HCT116 (cell line): ENCODE measurements at regions not wholly inside any gene's neighbourhood (a gene's known extent, or its start where the extent isn't known, plus 50 kb on each side); places are given as distances from the start of the nearest gene placed in this dataset.

Source experiments
- ATAC-seq: fragments of 200-7000 bp; cut with Tn5 transposase; 2 replicates; pipeline ENCODE4 v1.9.1; 2020; ENCODE audit warnings: mild to moderate bottlenecking, moderate library complexity
- BruUV-seq: library from RNA; stranded (reverse); fragments of 400-500 nt; replicated peaks from 2 replicates; lab custom pipeline; 2021; lab: Mats Ljungman, UMichigan
- CTCF ChIA-PET: fragments of 300-600 bp; sonication (Branson Sonifier 250); formaldehyde crosslinking; loops from one replicate; lab custom pipeline; 2021; ENCODE audit warnings: antibody characterized with exemption; lab: Charles Lee
- POLR2A ChIA-PET: fragments of 300-600, 350-600 bp; sonication (Branson Sonifier 250); formaldehyde crosslinking; loops from one replicate; lab custom pipeline; 2021; ENCODE audit warnings: antibody characterized with exemption; lab: Charles Lee
- RAD21 ChIA-PET, 2 experiments: fragments of 300-600 bp; sonication (Branson Sonifier 250); formaldehyde crosslinking; loops; one replicate each; lab custom pipeline; 2023; ENCODE audit warnings: low total read pairs in 2 of 2; ENCODE audit not compliant: uncharacterized antibody in 2 of 2, unreplicated experiment in 2 of 2, low non-redundant PET in 1 of 2; lab: Charles Lee
- DNase-seq: peaks from one replicate; pipeline ENCODE4 v3.0.0-alpha.2; 2010; ENCODE audit warnings: low read depth, low spot score
- H2AFZ ChIP-seq: fragments of 200-600 bp; shearing (Covaris generic), sonication (generic); 2 replicates; pipeline ENCODE4 v1.6.1; 2017; ENCODE audit warnings: low read depth, mixed run types, mixed read lengths, antibody characterized with exemption, low read length; ENCODE audit not compliant: poor library complexity, severe bottlenecking
- H3K27ac ChIP-seq: 2 replicates; pipeline ENCODE4 v1.5.1; 2012; ENCODE audit warnings: low read depth, low read length
- H3K27me3 ChIP-seq: fragments of 200-600 bp; sonication (generic); 2 replicates; pipeline ENCODE4 v1.6.1; 2016; ENCODE audit warnings: mixed run types, low read length, mixed read lengths; ENCODE audit not compliant: insufficient read depth
- H3K36me3 ChIP-seq, 2 experiments: fragments of 200-500 bp in 1 of 2; fragments of 200-600 bp in 1 of 2; sonication (Bioruptor generic) in 1 of 2; sonication (generic) in 1 of 2; 2 replicates each; pipeline versions ENCODE4 v1.5.1 to v1.6.1; 2014 to 2016; ENCODE audit warnings: low read length in 2 of 2, inconsistent platforms in 1 of 2, mixed read lengths in 1 of 2, mixed run types in 1 of 2; ENCODE audit not compliant: insufficient read depth in 2 of 2, control insufficient read depth in 1 of 2
- H3K4me1 ChIP-seq, 2 experiments: fragments of 200-600 bp in 1 of 2; sonication (generic) in 1 of 2; 2 replicates each; pipeline versions ENCODE4 v1.5.1 to v1.6.1; 2012 to 2017; ENCODE audit warnings: low read length in 2 of 2, inconsistent platforms in 1 of 2, mild to moderate bottlenecking in 1 of 2, mixed read lengths in 1 of 2, mixed run types in 1 of 2, moderate library complexity in 1 of 2; ENCODE audit not compliant: insufficient read depth in 2 of 2, control insufficient read depth in 1 of 2
- H3K4me2 ChIP-seq: fragments of 200-600 bp; sonication (generic); 2 replicates; pipeline ENCODE4 v1.6.1; 2017; ENCODE audit warnings: mixed run types, low read length, mixed read lengths
- H3K4me3 ChIP-seq, 2 experiments: fragments of 200-600 bp in 1 of 2; sonication (generic) in 1 of 2; replicated peaks in 1 of 2; 2 replicates each; pipeline ENCODE4 v1.5.1; 2011 to 2016; ENCODE audit warnings: low read length in 2 of 2, control low read depth in 1 of 2, low read depth in 1 of 2, mild to moderate bottlenecking in 1 of 2, mixed read lengths in 1 of 2, mixed run types in 1 of 2
- H3K79me2 ChIP-seq: fragments of 200-600 bp; sonication (generic); 2 replicates; pipeline ENCODE4 v1.6.1; 2017; ENCODE audit warnings: mild to moderate bottlenecking, mixed run types, low read length, moderate library complexity, mixed read lengths; ENCODE audit not compliant: insufficient read depth
- H3K9ac ChIP-seq: fragments of 200-600 bp; sonication (generic); 2 replicates; pipeline ENCODE4 v1.6.1; 2016; ENCODE audit warnings: low read length, mixed read lengths
- H3K9me2 ChIP-seq: fragments of 200-600 bp; sonication (generic), shearing (Covaris generic); 2 replicates; pipeline ENCODE4 v1.6.1; 2017; ENCODE audit warnings: mixed run types, mild to moderate bottlenecking, moderate library complexity; ENCODE audit not compliant: insufficient read depth
- H3K9me3 ChIP-seq, 2 experiments: fragments of 200-500 bp in 1 of 2; fragments of 200-600 bp in 1 of 2; sonication (Bioruptor generic) in 1 of 2; sonication (generic) in 1 of 2; 2 replicates each; pipeline ENCODE4 v1.6.1; 2014 to 2017; ENCODE audit warnings: low read length in 2 of 2, mixed read lengths in 2 of 2, inconsistent platforms in 1 of 2, low read depth in 1 of 2, mild to moderate bottlenecking in 1 of 2, mixed run types in 1 of 2, moderate library complexity in 1 of 2; ENCODE audit not compliant: control insufficient read depth in 1 of 2, insufficient read depth in 1 of 2
- H4K20me1 ChIP-seq: fragments of 200-600 bp; sonication (generic), shearing (Covaris generic); 2 replicates; pipeline ENCODE4 v1.6.1; 2017; ENCODE audit warnings: mixed run types, mild to moderate bottlenecking, moderate library complexity; ENCODE audit not compliant: insufficient read depth
- CBX3 ChIP-seq: IDR thresholded peaks from 2 replicates; pipeline ENCODE4 v1.6.1; 2012; ENCODE audit warnings: low read depth
- CEBPB ChIP-seq: IDR thresholded peaks from 2 replicates; pipeline ENCODE4 v1.6.1; 2012; ENCODE audit warnings: low read depth
- CTCF ChIP-seq, 3 experiments: fragments of 200-600 bp in 1 of 3; sonication (generic) in 1 of 3; IDR thresholded peaks in 2 of 3; conservative IDR thresholded peaks in 1 of 3; 2 replicates each; pipeline ENCODE4 v1.5.1; 2012 to 2017; ENCODE audit warnings: low read depth in 2 of 3, low read length in 2 of 3, antibody characterized with exemption in 1 of 3, borderline replicate concordance in 1 of 3, control low read depth in 1 of 3, mild to moderate bottlenecking in 1 of 3, mixed read lengths in 1 of 3, mixed run types in 1 of 3, moderate library complexity in 1 of 3; ENCODE audit not compliant: insufficient read depth in 1 of 3
- EGR1 ChIP-seq: IDR thresholded peaks from 2 replicates; pipeline ENCODE4 v1.6.1; 2012; ENCODE audit warnings: low read depth
- EZH2 ChIP-seq: fragments of 200-600 bp; sonication (generic); IDR thresholded peaks from 2 replicates; pipeline ENCODE4 v1.6.1; 2017; ENCODE audit warnings: antibody characterized with exemption, mixed run types
- FOSL1 ChIP-seq: IDR thresholded peaks from 2 replicates; pipeline ENCODE4 v1.6.1; 2012; ENCODE audit warnings: low read depth
- JUND ChIP-seq: IDR thresholded peaks from 2 replicates; pipeline ENCODE4 v1.6.1; 2012
- MAX ChIP-seq: IDR thresholded peaks from 2 replicates; pipeline ENCODE4 v1.6.1; 2012
- POLR2AphosphoS5 ChIP-seq: IDR thresholded peaks from 2 replicates; pipeline ENCODE4 v1.6.1; 2011; ENCODE audit warnings: mild to moderate bottlenecking, low read depth, low read length, moderate library complexity
- RAD21 ChIP-seq: IDR thresholded peaks from 2 replicates; pipeline ENCODE4 v1.6.1; 2012; ENCODE audit warnings: low read depth, mild to moderate bottlenecking
- REST ChIP-seq: IDR thresholded peaks from 2 replicates; pipeline ENCODE4 v1.6.1; 2012; ENCODE audit warnings: low read depth
- TCF7L2 ChIP-seq: IDR thresholded peaks from 2 replicates; pipeline ENCODE4 v1.7.0; 2011; ENCODE audit warnings: borderline replicate concordance, inconsistent platforms; ENCODE audit not compliant: insufficient read depth, insufficient read length; ENCODE audit errors: extremely low read depth
- YY1 ChIP-seq: IDR thresholded peaks from 2 replicates; pipeline ENCODE4 v1.6.1; 2011; ENCODE audit warnings: low read length, low read depth, moderate library complexity, mild to moderate bottlenecking; ENCODE audit not compliant: insufficient replicate concordance; ENCODE audit errors: extremely low read depth
- ZFX ChIP-seq: fragments of 450-650 bp; IDR thresholded peaks from 2 replicates; pipeline ENCODE4 v1.6.1; 2017
- ZNF274 ChIP-seq: fragments of 200-500 bp; sonication (Bioruptor generic); IDR thresholded peaks from 2 replicates; pipeline ENCODE4 v1.6.1; 2014; ENCODE audit warnings: mild to moderate bottlenecking, low read depth, low read length, inconsistent platforms
- intact Hi-C: fragments of 100-400 bp; cut with micrococcal nuclease; formaldehyde crosslinking; loops from 2 replicates; pipeline ENCODE4 v1.10.0; 2022
- TF ChIP-seq, protein P1 (sequence below): IDR thresholded peaks from 2 replicates; pipeline ENCODE4 v1.6.1; 2011; ENCODE audit warnings: mild to moderate bottlenecking, low read length, moderate library complexity; ENCODE audit not compliant: insufficient replicate concordance; ENCODE audit errors: extremely low read depth

- H4K20me1 ChIP-seq: no peaks in the 10 kb centered on the region
- peaks cover 0 to 15% of the 10 kb centered on the region in 2 experiments; a peak in 2 of 4 replicates for H3K9me3 ChIP-seq
- H3K9ac ChIP-seq: no peak overlapping the region
- ATAC-seq (no peak), DNase-seq (no peak)
- no peak overlapping the region for H3K4me2 ChIP-seq
- intact Hi-C loops: no loop called here
- H3K79me2 ChIP-seq: no peaks in the 10 kb centered on the region
- no peaks in the 10 kb centered on the region for H3K9me2 ChIP-seq
- H3K27ac ChIP-seq: no peak overlapping the region
- BruUV-seq: no TSS peak
- H3K4me3 ChIP-seq: no peak overlapping the region
- H2AFZ ChIP-seq: no peak overlapping the region
- no peaks in the 10 kb centered on the region for H3K4me1 ChIP-seq
- no peaks in the 10 kb centered on the region for H3K27me3 ChIP-seq
- POLR2A ChIA-PET: no interaction called here
- no peaks in the 10 kb centered on the region for H3K36me3 ChIP-seq
- RAD21 ChIA-PET: no interaction called here
- TF ChIP-seq JUND (no peak), CBX3 (no peak), CTCF (IDR thresholded peaks at IDR 0.05 in 2 of 3, conservative IDR thresholded peaks at IDR 0.05 in 1 of 3; ENCODE audit: borderline replicate concordance in 1 of 3, insufficient read depth in 1 of 3, low read depth in 2 of 3, low read length in 2 of 3) (no peak), REST (no peak), YY1 (no peak), POLR2AphosphoS5 (no peak), ZFX (no peak), MAX (no peak), RAD21 (no peak), FOSL1 (no peak), EGR1 (no peak), CEBPB (no peak), TCF7L2 (no peak), EZH2 (no peak), ZNF274 (no peak)
- TF ChIP-seq, protein P1, sequence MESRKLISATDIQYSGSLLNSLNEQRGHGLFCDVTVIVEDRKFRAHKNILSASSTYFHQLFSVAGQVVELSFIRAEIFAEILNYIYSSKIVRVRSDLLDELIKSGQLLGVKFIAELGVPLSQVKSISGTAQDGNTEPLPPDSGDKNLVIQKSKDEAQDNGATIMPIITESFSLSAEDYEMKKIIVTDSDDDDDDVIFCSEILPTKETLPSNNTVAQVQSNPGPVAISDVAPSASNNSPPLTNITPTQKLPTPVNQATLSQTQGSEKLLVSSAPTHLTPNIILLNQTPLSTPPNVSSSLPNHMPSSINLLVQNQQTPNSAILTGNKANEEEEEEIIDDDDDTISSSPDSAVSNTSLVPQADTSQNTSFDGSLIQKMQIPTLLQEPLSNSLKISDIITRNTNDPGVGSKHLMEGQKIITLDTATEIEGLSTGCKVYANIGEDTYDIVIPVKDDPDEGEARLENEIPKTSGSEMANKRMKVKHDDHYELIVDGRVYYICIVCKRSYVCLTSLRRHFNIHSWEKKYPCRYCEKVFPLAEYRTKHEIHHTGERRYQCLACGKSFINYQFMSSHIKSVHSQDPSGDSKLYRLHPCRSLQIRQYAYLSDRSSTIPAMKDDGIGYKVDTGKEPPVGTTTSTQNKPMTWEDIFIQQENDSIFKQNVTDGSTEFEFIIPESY: no peak
- CTCF ChIA-PET: no interaction called here
Measured at GRCh38 chr16:61083711-61084110, 952.5 kb downstream of the CDH8 start.
